ENCODE measurements at regions not wholly inside any gene's neighbourhood (a gene's known extent, or its start where the extent isn't known, plus 50 kb on each side); places are given as distances from the start of the nearest gene placed in this dataset.

DNA sequence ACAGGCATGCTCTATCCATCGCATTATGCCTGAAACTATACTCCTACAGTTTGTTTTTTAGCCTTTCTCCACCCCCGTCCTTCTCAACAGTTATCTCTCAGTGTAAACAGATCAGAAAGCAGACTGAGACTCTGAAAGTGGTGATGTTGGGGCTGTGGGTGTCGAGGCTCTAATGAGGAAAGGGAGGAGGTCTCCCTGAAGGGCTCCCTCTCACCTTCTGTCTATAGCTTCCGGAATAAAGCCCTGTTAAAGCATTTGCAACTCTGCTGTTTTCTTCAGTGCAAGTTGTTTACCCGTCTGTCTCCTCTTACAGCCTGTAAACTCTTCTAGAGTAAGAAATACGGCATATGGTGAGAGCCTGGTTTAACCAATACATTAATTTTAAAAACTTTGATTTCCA is 136.7 kb upstream of the SYT4 start:
- H3K36me3 Mint-ChIP-seq (ENCODE audit: low read depth) = no peaks in the 10 kb centered on the region
- no peak for DNase-seq
- ChIA-PET POLR2A (no interaction called here), CTCF (no interaction called here)
- H3K27me3 Mint-ChIP-seq = no peaks in the 10 kb centered on the region
- no peaks in the 10 kb centered on the region for H3K4me1 Mint-ChIP-seq
- H3K4me3 Mint-ChIP-seq = no peak overlapping the region
- peaks cover 2% of the 10 kb centered on the region for H3K9me3 Mint-ChIP-seq
- H3K27ac Mint-ChIP-seq = no peak overlapping the region

- no peak for DNase-seq
- Mint-ChIP-seq H3K36me3 (ENCODE audit: low read depth) (no peaks in the 10 kb centered on the region), H3K9me3 (peaks cover 2% of the 10 kb centered on the region), H3K4me1 (no peaks in the 10 kb centered on the region), H3K4me3 (no peak overlapping the region), H3K27ac (no peak overlapping the region), H3K27me3 (no peaks in the 10 kb centered on the region)
- POLR2A ChIA-PET = no interaction called here
- CTCF ChIA-PET = no interaction called here
These were observed 142.8 kb upstream of the SYT4 start for GRCh38 chr18:43420091-43420490.

DNA sequence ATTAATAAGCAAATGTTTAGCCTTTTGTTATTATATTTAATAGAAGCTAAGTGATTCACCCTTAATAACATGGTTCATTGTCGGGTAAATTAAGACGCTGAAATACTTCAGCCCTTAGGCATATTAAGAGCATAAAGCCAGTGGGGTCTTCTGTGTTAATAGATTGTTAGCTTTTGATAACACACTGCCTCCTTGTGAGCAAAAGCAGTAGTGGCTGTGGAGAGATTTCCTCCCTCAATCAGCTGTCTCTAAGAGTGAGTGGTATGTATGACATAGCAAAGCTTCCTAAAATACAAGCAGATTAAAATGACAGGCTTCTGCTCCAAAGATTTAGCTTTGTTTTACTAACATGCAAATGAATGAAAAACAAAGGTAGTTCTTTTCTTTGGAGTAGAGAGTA is 143.7 kb upstream of the SYT4 start:
- H3K4me1 Mint-ChIP-seq = no peaks in the 10 kb centered on the region
- no peaks in the 10 kb centered on the region for H3K9me3 Mint-ChIP-seq
- no peaks in the 10 kb centered on the region for H3K27me3 Mint-ChIP-seq
- H3K27ac Mint-ChIP-seq = no peak overlapping the region
- CTCF ChIA-PET = no interaction called here
- POLR2A ChIA-PET = no interaction called here
- no peak for DNase-seq
- H3K4me3 Mint-ChIP-seq = no peak overlapping the region
- H3K36me3 Mint-ChIP-seq (ENCODE audit: low read depth) = no peaks in the 10 kb centered on the region

DNA sequence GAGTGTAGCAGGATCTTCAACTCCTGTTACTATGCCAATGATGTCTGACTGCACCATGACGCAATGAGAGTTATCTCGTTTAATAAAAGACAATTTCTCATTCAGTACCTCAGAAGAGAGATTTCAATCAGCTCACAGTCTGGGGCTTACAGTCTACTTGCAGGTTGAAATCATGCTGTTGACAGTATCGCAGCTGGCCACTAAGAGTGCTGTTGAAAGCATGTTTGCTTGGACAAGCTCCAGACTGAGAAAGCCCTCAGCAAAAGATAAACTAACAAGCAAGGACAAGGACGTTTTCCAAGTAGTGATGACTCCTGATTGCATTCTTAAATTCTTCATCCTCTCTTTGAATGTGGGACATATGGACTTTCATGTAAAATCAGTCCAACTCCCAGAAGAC is 145.2 kb upstream of the SYT4 start:
- no peak overlapping the region for H3K27ac Mint-ChIP-seq
- H3K4me3 Mint-ChIP-seq = no peak overlapping the region

DNA sequence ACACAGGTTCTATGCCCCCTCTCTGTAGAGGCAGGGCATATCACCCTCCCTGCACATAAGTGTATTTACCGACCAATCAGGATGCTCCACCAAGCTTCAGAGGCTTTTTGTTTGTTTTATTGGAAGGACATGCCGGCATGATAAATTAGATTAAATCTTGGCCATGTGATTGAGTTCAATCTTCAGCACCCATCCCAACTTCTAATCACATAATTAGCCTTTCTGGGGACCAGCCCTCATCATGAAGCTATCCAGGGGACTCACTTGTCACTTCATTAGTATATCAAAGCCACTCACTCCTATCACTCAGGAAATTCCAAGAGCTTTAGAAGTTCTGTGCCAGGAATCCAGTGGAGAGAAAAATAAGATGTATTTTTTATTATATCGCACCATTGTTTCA is 158.6 kb upstream of the SYT4 start:
- H3K27me3 Mint-ChIP-seq = no peaks in the 10 kb centered on the region
- DNase-seq = no peak
- no peaks in the 10 kb centered on the region for H3K36me3 Mint-ChIP-seq (ENCODE audit: low read depth)
- H3K27ac Mint-ChIP-seq = no peak overlapping the region
- no peaks in the 10 kb centered on the region for H3K4me1 Mint-ChIP-seq
- ChIA-PET POLR2A (no interaction called here), CTCF (no interaction called here)
- H3K9me3 Mint-ChIP-seq = peaks cover 12% of the 10 kb centered on the region
- no peak overlapping the region for H3K4me3 Mint-ChIP-seq

More for the DNA sequence above, 145.2 kb upstream of the SYT4 start:
- Mint-ChIP-seq H3K27me3 (no peaks in the 10 kb centered on the region), H3K36me3 (ENCODE audit: low read depth) (no peaks in the 10 kb centered on the region), H3K9me3 (no peaks in the 10 kb centered on the region), H3K4me1 (no peaks in the 10 kb centered on the region)
- DNase-seq = no peak
- ChIA-PET CTCF (no interaction called here), POLR2A (no interaction called here)

GRCh38 chr18:43442131-43442530 is 164.8 kb upstream of the SYT4 start:
- no peak overlapping the region for H3K4me3 Mint-ChIP-seq
- H3K4me1 Mint-ChIP-seq = no peaks in the 10 kb centered on the region
- H3K27me3 Mint-ChIP-seq = no peaks in the 10 kb centered on the region
- ChIA-PET CTCF (no interaction called here), POLR2A (no interaction called here)
- H3K27ac Mint-ChIP-seq = no peak overlapping the region
- no peak for DNase-seq
- no peaks in the 10 kb centered on the region for H3K36me3 Mint-ChIP-seq (ENCODE audit: low read depth)
- H3K9me3 Mint-ChIP-seq = peaks cover 12% of the 10 kb centered on the region

DNA sequence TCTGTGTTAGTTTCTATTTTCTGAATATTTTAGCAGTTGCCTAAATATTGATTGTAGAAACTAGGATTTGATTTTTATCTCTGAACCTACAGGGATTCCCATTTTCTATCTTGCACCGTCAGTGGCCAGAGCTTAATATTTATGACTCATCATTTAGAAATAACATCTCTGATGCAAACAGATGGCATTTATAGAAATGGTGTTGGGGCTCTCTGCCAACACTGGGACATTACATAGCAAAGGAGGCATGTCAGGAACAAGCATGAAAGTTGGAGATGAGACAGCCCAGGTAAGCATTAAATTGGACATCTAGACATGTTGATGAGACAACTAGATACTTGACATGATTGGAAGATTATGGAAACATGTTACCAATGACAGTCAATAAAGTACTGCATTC is 165.3 kb upstream of the SYT4 start:
- Mint-ChIP-seq H3K4me3 (no peak overlapping the region), H3K36me3 (ENCODE audit: low read depth) (no peaks in the 10 kb centered on the region), H3K27ac (no peak overlapping the region), H3K27me3 (no peaks in the 10 kb centered on the region), H3K9me3 (peaks cover 12% of the 10 kb centered on the region), H3K4me1 (no peaks in the 10 kb centered on the region)
- DNase-seq = no peak
- CTCF ChIA-PET = no interaction called here
- POLR2A ChIA-PET = no interaction called here

- H3K9me3 Mint-ChIP-seq = peaks cover 21% of the 10 kb centered on the region
- CTCF ChIA-PET = no interaction called here
- POLR2A ChIA-PET = no interaction called here
- DNase-seq = no peak
- no peaks in the 10 kb centered on the region for H3K27me3 Mint-ChIP-seq
- no peaks in the 10 kb centered on the region for H3K36me3 Mint-ChIP-seq (ENCODE audit: low read depth)
- H3K4me3 Mint-ChIP-seq = no peak overlapping the region
- H3K4me1 Mint-ChIP-seq = no peaks in the 10 kb centered on the region
- H3K27ac Mint-ChIP-seq = no peak overlapping the region
These were observed 188.2 kb upstream of the SYT4 start for GRCh38 chr18:43465483-43465882.

DNA sequence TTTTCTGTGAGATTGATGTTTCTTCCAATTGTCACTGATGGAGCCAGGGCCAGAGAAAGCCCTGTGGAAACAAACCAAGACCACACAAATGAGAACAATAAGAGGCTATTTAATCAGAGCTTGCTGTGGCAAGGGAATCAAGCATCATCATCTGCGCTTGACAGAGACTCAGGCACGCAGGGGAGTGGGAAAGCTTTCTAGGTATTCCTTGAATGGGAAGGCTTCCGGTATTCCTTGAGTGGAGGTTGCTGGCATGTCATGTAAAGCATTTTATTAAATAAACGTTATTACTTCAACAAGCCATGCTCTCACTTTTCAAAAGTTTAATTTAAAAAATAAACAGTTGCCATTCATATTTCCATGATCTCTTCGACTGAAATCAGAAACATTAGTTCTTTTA is 194.6 kb upstream of the SYT4 start:
- no peaks in the 10 kb centered on the region for H3K27me3 Mint-ChIP-seq
- H3K4me1 Mint-ChIP-seq = no peaks in the 10 kb centered on the region
- no peak overlapping the region for H3K27ac Mint-ChIP-seq
- DNase-seq = no peak
- H3K4me3 Mint-ChIP-seq = no peak overlapping the region
- H3K36me3 Mint-ChIP-seq (ENCODE audit: low read depth) = no peaks in the 10 kb centered on the region
- peaks cover 2% of the 10 kb centered on the region for H3K9me3 Mint-ChIP-seq
- POLR2A ChIA-PET = no interaction called here
- CTCF ChIA-PET = no interaction called here

- POLR2A ChIA-PET = no interaction called here
- Mint-ChIP-seq H3K9me3 (peaks cover 12% of the 10 kb centered on the region), H3K4me1 (no peaks in the 10 kb centered on the region), H3K36me3 (ENCODE audit: low read depth) (no peaks in the 10 kb centered on the region), H3K27ac (no peak overlapping the region), H3K27me3 (no peaks in the 10 kb centered on the region), H3K4me3 (no peak overlapping the region)
- no peak for DNase-seq
- CTCF ChIA-PET = no interaction called here
These were observed 203.8 kb upstream of the SYT4 start for GRCh38 chr18:43481069-43481468.

- Mint-ChIP-seq H3K27ac (no peak overlapping the region), H3K36me3 (ENCODE audit: low read depth) (no peaks in the 10 kb centered on the region), H3K9me3 (peaks cover 17% of the 10 kb centered on the region), H3K4me1 (no peaks in the 10 kb centered on the region), H3K4me3 (no peak overlapping the region), H3K27me3 (no peaks in the 10 kb centered on the region)
- POLR2A ChIA-PET = no interaction called here
- DNase-seq = no peak
- CTCF ChIA-PET = no interaction called here
These were observed 204.8 kb upstream of the SYT4 start for GRCh38 chr18:43482136-43482535.

GRCh38 chr18:43482600-43482999 is 205.3 kb upstream of the SYT4 start:
- H3K4me1 Mint-ChIP-seq = no peaks in the 10 kb centered on the region
- no peak overlapping the region for H3K4me3 Mint-ChIP-seq
- no peaks in the 10 kb centered on the region for H3K27me3 Mint-ChIP-seq
- DNase-seq = no peak
- peaks cover 17% of the 10 kb centered on the region for H3K9me3 Mint-ChIP-seq
- no peaks in the 10 kb centered on the region for H3K36me3 Mint-ChIP-seq (ENCODE audit: low read depth)
- ChIA-PET POLR2A (no interaction called here), CTCF (no interaction called here)
- no peak overlapping the region for H3K27ac Mint-ChIP-seq

GRCh38 chr18:43484710-43485109 is 207.4 kb upstream of the SYT4 start:
- H3K27ac Mint-ChIP-seq = no peak overlapping the region
- H3K36me3 Mint-ChIP-seq (ENCODE audit: low read depth) = no peaks in the 10 kb centered on the region
- no peaks in the 10 kb centered on the region for H3K27me3 Mint-ChIP-seq
- no peaks in the 10 kb centered on the region for H3K4me1 Mint-ChIP-seq
- no peak overlapping the region for H3K4me3 Mint-ChIP-seq
- CTCF ChIA-PET = no interaction called here
- POLR2A ChIA-PET = no interaction called here
- H3K9me3 Mint-ChIP-seq = peaks cover 17% of the 10 kb centered on the region
- no peak for DNase-seq

GRCh38 chr18:43485545-43485963 is 208.3 kb upstream of the SYT4 start:
- H3K4me3 Mint-ChIP-seq = no peak overlapping the region
- peaks cover 17% of the 10 kb centered on the region for H3K9me3 Mint-ChIP-seq
- CTCF ChIA-PET = no interaction called here
- no peaks in the 10 kb centered on the region for H3K27me3 Mint-ChIP-seq
- H3K36me3 Mint-ChIP-seq (ENCODE audit: low read depth) = no peaks in the 10 kb centered on the region
- no peaks in the 10 kb centered on the region for H3K4me1 Mint-ChIP-seq
- POLR2A ChIA-PET = no interaction called here
- DNase-seq = no peak
- no peak overlapping the region for H3K27ac Mint-ChIP-seq

DNA sequence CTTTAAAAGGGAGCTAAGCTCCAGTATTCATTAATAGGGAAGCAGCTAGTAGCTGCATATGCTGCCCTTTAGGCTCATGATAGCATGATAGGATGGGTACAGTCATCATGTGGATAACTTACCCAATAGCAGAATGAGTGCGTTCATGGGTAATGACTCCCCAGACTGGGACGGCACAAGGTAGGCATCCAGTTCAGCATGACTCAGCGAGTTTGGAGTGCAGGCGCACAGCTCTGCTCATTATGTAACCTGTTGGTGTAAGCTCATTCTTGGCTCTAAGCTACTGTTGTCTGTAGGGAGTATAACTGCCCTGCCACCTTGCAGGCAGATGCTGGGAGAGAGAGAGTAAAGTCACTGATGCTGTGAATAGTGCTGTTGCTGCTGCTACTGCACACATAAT is 209.2 kb upstream of the SYT4 start:
- no peaks in the 10 kb centered on the region for H3K27me3 Mint-ChIP-seq
- H3K4me3 Mint-ChIP-seq = no peak overlapping the region
- POLR2A ChIA-PET = no interaction called here
- no peak overlapping the region for H3K27ac Mint-ChIP-seq
- peaks cover 17% of the 10 kb centered on the region for H3K9me3 Mint-ChIP-seq
- CTCF ChIA-PET = no interaction called here
- no peaks in the 10 kb centered on the region for H3K4me1 Mint-ChIP-seq
- no peak for DNase-seq
- no peaks in the 10 kb centered on the region for H3K36me3 Mint-ChIP-seq (ENCODE audit: low read depth)
